ENCODE measurements at regions not wholly inside any gene's neighbourhood (a gene's known extent, or its start where the extent isn't known, plus 50 kb on each side); places are given as distances from the start of the nearest gene placed in this dataset.
"Not testable (repeated sequence)": the region's sequence is repeated elsewhere in the genome, so short reads cannot be mapped to it uniquely, and the experiment has no call there.

GRCh38 chr4:49516096-49516495 is 530.0 kb downstream of the CWH43 start:
- not testable (repeated sequence) for H2BK5ac ChIP-seq (ENCODE audit: insufficient read length, low read length); H2BK120ac ChIP-seq (ENCODE audit: low read depth, low read length, poor library complexity, severe bottlenecking); H3K27ac Mint-ChIP-seq; H3K4me1 Mint-ChIP-seq; H3K4me2 ChIP-seq (ENCODE audit: insufficient read depth, insufficient read length, low read length); H3K79me1 ChIP-seq (ENCODE audit: insufficient read depth, low read depth, low read length, poor library complexity, severe bottlenecking); DNase-seq; H3K18ac ChIP-seq (ENCODE audit: insufficient read length, low read depth, low read length); H3K4ac ChIP-seq (ENCODE audit: low read depth, low read length); H3K27me3 ChIP-seq (ENCODE audit: insufficient read depth, low read length); H2BK20ac ChIP-seq (ENCODE audit: low read depth, low read length, poor library complexity, severe bottlenecking); H2BK15ac ChIP-seq (ENCODE audit: low read depth, low read length); H3K14ac ChIP-seq (ENCODE audit: insufficient read depth, low read length); H3K4me1 ChIP-seq (ENCODE audit: insufficient read depth, low read length); H4K8ac ChIP-seq (replicated peaks; ENCODE audit: insufficient read length, low read depth, low read length); H3K23me2 ChIP-seq (ENCODE audit: insufficient read length, low read depth, low read length, poor library complexity, severe bottlenecking); H3T11ph ChIP-seq (ENCODE audit: low read length); H4K5ac ChIP-seq (ENCODE audit: insufficient read length, low read depth, low read length); H2AK5ac ChIP-seq (ENCODE audit: insufficient read length, low read length); H3K9ac ChIP-seq (ENCODE audit: extremely low read depth, insufficient read length, low read length); H3K23ac ChIP-seq (ENCODE audit: insufficient read length, low read depth, low read length); H2AFZ ChIP-seq (ENCODE audit: low read length); H3K56ac ChIP-seq (ENCODE audit: insufficient read length, low read depth, low read length); H3K79me2 ChIP-seq (ENCODE audit: insufficient read depth, low read length); H3K27ac ChIP-seq (ENCODE audit: insufficient read length, low read depth, low read length); H3K4me3 Mint-ChIP-seq; H2BK12ac ChIP-seq (ENCODE audit: insufficient read length, low read depth, low read length); H4K91ac ChIP-seq (ENCODE audit: insufficient read length, low read depth, low read length); H4K20me1 ChIP-seq (ENCODE audit: control insufficient read depth, insufficient read depth, insufficient read length)
- WGBS (ENCODE audit: extremely low coverage, insufficient read length, low lambda C conversion rate), result no CpG with 5 or more reads among the region's 15 CpGs
- Mint-ChIP-seq H3K9me3 (peaks cover 67 to 77% of the 10 kb centered on the region in 2 experiments), H3K36me3 (ENCODE audit: insufficient read depth in 1 of 3, low read depth in 3 of 3) (peaks cover 38 to 53% (median 41%) of the 10 kb centered on the region in 3 experiments), H3K27me3 (ENCODE audit: low read depth) (peaks cover 23% of the 10 kb centered on the region)
- peaks cover 58% of the 10 kb centered on the region for H3K9me3 ChIP-seq (ENCODE audit: control insufficient read depth, low read depth, low read length)

Measured in H9 (cell line).